SW 1271 (cell line): ENCODE measurements at regions not wholly inside any gene's neighbourhood (a gene's known extent, or its start where the extent isn't known, plus 50 kb on each side); places are given as distances from the start of the nearest gene placed in this dataset.
"Not testable (repeated sequence)": the region's sequence is repeated elsewhere in the genome, so short reads cannot be mapped to it uniquely, and the experiment has no call there.

Source experiments
- DNase-seq, 2 experiments: peaks; one replicate each; lab custom pipeline; 2025; lab: John Stamatoyannopoulos, UW

DNA sequence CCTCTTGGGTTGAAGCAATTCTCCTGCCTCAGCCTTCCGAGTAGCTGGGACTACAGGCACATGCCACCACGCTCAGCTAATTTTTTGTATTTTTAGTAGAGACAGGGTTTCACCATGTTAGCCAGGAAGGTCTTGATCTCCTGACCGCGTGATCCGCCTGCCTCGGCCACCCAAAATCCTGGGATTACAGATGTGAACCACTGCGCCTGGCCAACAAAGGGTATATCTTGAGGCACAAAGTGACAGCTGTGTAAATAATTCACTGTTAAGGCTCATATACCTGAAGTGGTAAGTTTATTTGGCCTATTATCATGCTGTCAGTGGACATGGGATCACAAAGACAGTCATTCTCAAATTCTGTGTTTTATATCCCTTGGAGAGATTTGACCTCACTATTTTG, 688.5 kb upstream of the PCDH20 start:
- not testable (repeated sequence) for DNase-seq

DNA sequence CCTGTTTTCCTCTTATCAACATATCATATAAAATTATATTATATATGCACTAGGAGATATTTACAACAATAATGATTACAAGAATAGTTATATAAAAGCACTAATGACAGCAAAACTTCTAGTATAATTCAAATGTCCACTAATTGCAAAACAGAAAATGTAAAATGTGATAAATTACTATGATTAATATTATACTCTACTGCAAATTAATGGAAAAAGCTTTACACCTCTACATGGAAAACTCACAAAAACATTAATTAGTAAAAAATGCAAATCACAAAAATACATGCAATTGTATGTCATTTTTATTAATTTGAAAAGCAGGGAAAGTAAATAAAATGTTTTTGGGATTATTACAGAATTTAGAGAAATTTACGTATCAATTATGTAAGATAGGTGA, 681.0 kb upstream of the PCDH20 start:
- DNase-seq: no peak

DNA sequence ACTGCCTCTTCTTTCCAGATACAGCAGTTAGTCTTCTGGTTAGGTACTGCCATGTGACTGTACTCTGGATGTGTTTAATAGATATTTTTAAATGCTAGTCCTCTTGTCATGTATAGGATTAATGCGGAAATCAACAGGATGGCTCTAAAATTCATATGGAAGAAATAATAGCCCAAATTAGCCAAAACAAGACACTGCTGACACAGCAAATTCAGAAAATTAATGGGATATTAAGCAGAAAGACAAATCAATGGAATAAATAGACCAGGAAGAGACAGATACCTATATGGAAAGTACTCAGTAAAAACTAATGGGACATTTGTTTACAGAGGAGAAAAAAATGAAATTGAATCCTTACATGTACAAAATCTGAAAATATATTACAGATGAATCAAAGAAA, 679.3 kb upstream of the PCDH20 start:
- DNase-seq: no peak

DNA sequence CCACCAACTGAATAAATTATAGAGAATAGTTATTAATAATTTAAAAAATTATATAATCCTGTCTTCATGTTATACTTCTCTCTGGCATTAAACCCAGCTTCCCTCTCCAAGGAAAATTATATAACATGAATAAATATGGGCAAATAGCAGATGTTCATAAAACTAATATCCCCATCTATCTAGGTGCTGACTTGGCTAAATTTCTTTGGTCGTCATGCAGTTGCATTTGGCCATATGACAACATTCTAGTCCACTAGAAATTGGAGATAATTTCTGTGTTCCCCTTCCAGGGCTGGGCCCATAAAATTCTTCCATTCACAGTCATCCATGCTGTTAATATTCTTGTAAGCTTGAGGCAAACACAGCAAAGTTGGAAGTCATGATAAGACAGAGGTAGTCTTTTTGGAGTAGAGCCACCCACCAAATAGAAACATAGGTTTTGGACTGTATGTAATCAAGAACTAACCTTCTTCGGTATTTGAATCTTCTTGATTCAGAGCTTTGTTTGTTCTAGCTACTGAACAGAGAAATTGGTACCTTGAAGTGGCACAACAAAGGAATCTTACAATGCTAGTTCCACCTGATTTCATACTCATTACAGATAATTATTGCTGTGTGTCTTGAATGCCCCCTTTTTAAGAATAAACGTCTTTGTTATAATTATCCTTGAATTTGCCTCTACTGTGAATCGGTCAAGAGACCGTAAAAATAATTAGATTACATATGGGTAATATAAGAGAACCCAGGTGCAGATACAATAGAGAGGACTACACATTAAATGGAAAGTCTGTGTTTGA, 678.5 kb upstream of the PCDH20 start:
- no peak for DNase-seq

DNA sequence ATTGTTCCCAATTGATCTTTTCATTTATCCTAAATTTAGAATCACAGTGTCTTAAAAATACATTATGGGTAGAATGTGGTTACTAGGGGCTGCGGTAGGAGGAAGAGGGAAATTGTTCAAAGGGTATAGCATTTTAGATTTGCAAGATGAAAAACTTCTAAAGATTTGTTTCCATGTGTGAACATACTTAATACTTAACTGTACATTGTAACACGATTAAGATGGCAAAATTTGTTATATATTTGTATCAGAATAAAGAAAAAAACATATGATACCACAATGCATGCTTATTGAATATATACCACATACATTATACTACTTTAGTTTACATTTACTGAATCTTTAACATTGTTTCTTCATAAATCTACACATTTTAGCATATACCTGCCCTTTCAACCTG, 677.3 kb upstream of the PCDH20 start:
- no peak for DNase-seq

DNA sequence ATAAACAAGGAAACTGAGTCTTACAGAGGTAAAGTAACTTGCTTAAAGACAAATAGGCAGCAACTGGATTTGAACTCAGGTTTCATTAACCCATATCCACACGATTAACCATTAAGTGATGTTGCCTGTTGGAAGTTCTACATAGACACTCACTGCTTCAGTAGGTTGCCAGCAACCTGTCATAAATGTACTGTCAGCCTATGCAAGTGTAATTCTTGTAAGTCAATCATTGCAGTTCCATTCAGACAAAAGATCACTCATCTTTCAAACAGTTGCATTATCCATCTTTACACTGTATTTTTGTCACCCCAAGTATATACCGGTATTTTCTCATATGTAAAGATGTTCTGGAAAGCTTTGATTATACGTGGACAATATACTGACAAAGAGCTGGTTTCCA, 676.9 kb upstream of the PCDH20 start:
- DNase-seq: no peak

DNA sequence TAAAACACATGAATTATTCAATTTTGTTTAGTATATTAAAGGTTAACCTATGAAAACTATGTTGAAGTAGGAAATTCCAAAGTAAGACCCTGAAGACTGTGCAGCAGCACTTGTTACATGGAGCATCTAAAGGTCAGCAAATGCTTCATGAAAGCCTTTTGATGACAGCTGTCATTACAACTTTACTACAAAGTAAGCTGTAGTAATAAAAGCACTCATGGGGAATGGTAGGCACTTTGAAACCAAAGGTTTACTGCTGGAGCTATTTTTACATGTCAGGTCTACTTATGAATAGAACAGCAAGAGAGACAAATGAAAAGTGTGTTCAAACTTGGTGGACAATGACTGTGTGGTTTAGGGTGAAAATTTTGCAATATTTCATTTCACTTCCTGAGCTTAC, 672.5 kb upstream of the PCDH20 start:
- no peak for DNase-seq

DNA sequence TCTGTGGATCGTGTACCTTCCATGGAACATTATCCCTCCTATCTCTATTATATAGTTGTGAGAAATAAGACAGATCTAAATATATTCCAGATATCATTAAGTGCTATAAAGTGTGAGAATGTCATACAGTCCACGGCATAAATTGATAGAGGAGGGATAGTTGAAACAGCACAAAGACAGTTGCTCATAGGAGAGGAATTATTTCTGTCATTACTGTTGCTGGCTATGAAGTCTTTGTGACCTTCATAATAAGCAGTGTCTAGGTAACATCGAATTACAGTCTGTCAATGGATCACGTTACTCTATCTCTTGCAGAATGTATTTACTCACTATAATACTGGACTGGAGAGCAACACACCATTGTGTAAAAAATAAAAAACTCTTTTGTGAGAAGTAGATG, 671.5 kb upstream of the PCDH20 start:
- DNase-seq: no peak

DNA sequence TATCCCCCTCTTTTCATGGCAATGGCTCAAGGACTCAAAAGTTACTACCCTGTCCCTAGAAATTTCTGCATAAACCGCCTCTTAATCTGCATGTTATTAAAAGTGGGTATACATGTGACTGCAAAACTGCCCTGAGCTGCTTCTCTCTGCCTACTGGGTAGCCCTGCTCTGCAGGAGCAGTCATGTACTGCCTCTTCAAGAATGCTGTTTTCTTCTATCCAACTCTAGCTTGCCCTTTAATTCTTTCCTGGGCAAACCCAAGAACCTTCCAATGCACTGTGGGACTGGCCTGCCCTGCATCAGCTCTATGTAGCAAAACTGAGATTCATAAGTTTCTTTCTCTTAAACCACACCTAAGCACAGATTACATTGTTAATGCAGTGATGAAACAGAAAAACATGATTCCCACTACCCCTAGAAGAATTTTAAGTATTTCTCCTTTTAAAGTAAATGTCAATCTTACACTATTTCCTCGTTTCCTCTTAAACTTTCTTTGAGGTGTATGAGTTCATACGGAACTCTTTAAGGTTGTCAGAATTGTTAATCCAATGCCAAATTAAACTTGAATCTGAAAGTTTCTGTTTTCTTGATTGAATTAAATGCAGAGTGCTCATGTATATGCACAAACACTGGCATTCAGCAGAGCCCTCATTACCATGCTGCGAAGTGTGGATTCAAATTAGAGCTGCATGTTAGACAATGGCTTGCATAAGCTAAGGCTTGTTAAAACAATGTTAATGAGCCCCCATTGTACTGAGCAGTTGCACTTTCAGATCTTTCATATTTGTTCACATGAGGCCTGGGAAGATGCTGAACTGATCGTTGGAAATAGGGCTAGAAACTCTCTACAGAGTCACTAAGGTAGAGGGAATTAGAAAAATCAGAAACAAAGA, 669.9 kb upstream of the PCDH20 start:
- no peak for DNase-seq

DNA sequence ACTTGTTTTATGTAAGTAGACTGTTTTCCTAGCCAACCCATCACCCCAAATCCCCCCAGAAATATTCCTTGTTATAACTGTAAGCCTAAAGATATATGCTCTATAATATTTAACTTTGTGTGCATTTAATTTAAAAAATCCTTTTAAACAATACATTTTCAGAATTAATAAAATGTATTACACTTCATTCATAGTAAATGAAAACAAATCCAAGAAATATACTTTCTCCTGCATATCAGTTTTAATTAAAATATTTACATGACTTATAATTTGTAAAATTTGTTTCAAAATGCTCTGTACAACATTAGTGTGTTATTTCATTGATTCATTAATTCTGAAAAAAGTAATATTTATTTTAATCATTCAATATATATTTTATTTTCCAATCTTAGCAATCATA, 669.1 kb upstream of the PCDH20 start:
- no peak for DNase-seq

DNA sequence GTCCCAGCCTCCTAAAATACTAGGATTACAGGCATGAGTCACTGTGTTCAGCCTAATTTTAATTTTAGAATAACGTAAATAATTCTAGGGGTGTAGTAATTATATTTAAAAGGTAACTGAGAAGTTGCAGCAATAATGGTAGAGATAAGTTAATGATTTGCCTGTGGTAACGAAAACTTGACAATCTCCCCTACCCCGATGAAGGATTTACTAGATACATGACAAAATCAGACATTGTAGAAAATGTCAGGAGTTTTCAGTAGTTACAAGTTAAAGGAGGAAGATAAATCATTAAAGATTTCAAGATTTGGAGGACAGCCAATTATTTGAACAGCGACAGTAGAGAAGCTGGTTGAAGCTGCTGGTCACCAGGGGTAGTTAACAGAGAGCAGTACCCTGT, 652.2 kb upstream of the PCDH20 start:
- no peak for DNase-seq

DNA sequence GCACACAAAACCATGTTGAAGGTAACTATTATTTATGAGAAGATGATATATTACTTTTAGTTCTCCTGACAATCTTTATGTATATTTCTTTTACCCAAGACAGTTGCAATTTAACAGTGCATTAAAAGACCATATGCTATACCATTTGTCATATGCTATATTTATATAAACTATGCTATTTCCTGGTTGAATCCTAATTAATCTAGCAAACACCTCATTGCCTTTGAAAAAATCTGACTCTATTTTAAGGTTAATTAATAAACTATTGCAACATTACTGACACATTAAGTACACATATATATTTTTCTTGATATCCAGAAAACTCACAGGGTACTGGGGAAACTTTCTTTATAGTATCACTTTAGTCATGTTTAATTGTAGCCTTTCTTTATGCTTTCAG, 649.4 kb upstream of the PCDH20 start:
- no peak for DNase-seq

DNA sequence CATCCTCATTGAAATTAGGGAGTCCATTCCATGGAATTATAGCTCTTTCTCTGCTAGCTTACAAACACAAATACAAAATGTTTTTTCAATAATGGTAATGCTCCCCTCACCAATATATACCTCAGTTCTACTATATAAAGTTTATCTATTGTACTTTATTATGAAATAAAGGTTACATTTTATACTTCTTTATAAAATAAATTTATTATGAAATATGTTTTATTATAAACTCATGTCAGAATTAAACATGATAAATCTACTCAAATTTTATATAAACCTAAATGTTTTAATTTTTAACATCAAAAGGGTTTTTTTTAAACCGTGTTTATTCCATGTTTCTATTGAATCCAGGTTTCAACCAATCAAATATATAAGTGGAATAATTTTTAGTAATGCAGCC, 646.1 kb upstream of the PCDH20 start:
- no peak for DNase-seq

DNA sequence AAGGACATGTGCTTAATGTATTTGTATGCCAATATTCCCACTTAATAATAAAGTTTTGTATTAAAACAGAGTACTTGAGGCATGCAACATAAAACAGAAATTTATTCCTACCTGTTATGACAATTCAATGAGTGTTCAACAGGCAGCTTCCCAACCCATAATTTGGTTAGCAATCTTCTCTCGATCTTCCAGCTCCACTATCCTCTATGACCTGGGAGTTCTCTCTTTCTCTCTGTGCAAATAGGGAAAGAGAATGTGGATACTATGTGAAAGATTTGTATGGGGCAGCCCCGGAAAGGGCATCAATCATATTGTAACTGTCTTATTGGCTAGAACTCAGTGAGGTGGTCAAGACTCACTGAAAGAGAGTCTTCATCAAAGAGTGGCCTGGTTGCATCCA, 644.9 kb upstream of the PCDH20 start:
- no peak for DNase-seq

DNA sequence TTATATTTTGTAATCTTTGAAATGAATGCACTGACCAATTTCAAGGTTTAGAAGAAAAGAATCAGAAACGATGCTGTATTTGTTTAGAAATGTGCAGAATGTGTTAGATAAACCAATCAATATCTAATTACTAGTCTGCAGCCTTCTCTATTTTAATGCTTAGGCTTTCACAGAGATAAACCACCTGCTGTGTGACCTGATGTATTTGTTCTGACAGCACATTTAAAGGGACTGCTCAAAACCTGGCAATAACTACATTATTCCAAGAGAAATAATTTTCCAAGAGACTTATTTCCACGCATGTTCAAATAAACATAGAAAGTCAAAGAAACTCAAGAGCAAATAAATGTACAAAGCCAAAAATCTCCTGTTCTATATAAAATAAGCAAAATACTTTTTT, 641.6 kb upstream of the PCDH20 start:
- DNase-seq: no peak

DNA sequence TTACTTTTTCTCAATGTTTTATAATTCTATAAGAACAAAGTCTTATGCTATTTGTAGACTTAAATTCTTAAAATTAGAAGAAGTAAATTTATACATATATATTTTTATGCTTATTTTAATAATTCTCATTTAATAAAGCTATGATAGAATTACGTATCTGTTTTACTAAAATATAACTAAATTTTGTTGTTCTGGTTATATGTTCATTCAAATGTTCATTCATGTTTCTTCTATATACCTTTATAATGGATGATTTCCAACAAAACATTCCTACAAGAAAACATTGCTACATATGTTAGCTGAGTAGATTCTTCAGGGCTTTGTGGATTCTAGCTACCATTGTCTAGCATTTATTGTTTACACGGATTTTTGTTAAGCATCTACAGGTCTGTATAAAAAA, 634.3 kb upstream of the PCDH20 start:
- DNase-seq: no peak

DNA sequence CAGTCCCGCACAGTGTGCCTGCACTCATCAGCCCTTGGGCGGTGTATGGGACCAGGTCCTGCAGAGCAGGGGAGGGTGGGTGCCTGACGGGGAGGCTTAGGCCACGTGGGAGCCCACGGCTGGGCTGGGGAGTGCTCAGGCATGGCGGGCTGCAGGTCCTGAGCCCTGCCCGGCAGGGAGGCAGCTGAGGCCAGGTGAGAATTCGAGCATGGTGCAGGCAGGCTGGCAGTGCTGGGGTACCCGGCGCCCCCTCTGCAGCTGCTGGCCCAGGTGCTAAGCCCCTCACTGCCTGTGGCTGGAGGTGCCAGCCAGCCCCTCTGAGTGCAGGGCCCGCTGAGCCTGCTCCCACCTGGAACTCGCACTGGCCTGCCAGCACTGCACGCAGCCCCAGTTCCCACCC, 630.9 kb upstream of the PCDH20 start:
- no peak for DNase-seq

DNA sequence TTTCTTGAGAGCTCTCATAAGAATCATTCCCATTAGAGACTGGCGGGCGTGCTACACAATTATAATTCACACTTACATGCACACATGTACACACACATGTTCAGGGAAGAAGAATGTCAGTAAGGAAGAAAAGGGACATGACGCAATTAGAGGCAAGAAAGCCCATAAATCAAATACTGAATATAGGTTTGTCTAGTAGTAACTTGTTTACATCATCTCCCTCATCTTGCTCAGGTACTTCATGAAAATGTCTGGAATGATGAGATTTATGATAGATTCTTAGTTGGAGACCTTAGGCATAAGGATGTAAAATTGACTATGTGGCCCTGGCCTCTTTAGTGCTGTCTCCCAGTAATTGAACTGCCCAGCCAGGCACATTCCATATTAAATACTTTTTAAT, 628.0 kb upstream of the PCDH20 start:
- no peak for DNase-seq

DNA sequence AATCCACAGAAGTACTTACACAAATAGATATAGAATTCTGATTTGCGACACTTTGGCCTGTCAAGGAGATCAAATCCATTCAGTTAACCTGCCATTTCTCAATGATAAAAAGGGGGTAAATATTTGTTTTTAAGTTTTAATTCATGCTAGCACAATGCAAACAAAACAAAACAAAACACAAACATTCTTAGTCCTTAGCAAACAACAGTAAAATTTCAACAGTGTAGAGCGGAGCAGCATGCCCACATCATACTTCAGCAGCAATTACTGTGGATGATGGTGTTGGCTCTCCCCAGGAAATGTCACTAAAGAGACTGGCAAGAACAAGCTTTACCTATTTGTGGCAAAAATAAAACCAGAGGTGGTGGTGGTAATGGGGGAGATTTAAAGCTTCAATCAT, 625.2 kb upstream of the PCDH20 start:
- DNase-seq: no peak

DNA sequence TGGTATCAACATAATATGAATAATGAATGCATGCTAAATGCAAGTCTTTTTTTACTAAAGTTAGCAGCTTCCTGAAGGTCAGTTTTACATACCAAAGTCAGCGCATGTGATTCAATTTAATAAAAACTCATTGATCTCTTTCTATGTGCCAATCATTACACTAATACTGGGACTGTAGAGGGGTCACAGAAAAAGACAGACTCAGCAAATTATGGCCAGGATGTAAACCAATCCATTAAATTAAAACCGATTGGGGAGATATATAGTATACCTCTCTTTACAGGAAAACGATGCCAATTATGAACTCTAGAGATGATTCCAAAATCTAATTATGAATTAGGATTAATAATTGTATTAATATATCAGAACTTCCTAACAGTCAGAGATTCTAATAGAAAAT, 624.4 kb upstream of the PCDH20 start:
- no peak for DNase-seq

DNA sequence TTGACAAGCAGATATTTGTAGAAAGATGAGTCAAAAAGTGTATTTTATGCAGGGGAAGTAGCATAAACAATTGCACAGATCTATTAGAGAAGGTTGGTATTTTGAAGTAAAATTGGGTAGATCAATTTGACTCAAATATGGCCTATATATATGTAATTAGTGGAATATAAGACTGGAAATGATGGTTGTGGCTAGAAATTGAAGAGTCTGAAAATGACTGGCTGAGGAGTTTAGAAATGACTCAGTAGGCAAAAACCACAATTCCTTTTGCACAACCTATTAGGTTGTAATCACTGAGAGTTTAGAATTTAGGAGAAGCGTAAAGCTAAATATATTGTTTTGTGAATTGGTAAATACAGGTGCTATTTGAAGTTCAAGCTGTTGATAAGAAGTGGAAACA, 622.6 kb upstream of the PCDH20 start:
- DNase-seq: no peak

DNA sequence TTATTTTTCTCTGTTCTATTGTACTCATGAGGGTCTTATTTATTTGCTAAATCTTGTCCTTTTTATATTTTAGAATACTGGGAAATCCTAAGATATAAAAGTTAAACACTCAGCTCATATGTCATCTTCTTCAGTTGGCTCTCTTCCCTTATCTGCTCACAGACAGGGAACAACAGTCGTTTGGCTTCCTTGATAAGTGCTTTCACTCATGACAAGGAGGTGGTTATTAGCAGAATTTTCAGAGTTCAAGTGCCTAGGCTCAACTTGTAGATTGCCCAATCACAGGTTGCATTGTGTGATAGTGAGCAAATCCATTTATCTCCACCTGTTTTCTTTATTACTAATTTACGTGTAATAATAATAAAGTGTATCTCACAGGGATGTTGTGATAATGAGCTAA, 620.3 kb upstream of the PCDH20 start:
- DNase-seq: no peak

DNA sequence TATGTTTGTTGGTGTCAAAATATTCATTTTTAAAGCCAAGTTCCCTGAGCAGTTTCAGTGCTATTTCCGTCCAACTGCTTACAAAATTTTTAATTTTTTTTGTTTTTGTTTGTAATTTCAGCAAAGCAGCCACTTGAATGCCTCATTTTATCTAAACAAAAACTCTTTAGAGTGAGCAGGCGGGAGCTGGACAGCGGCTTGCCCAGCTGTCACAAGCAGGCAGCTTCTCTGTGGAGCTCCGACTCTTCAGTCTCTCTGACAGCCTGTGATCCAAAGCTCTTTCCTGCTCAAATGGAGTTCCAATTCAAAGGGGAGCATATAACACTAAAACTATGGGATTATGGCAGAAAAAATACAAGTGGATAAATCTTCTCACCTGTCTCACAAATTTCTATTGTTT, 618.3 kb upstream of the PCDH20 start:
- DNase-seq: no peak

DNA sequence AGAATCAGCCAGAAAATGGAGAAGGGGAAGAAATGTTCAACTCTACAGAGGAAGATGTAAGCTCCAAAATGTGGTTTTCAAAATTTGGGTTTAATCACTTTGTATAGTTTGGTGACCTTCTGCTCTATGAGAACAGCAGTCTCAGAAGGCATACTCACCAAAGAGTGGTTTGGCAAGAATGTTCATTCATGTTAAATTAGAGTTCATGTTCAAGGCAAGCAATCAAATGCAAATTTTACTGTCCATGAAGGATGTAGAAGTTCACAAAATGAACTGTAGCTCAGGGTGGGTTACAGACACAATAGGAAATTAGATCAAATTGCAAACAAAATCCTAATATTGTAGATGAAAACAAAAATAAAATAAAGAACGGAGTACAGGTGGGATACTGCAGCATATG, 606.7 kb upstream of the PCDH20 start:
- no peak for DNase-seq
